Calu3 (cell line): ENCODE measurements at regions not wholly inside any gene's neighbourhood (a gene's known extent, or its start where the extent isn't known, plus 50 kb on each side); places are given as distances from the start of the nearest gene placed in this dataset.

ENCODE experiments used
- BruUV-seq: library from RNA; stranded (reverse); fragments of 400-500 nt; replicated peaks from 2 replicates; lab custom pipeline; 2021; lab: Mats Ljungman, UMichigan
- CTCF ChIA-PET: fragments of 300-600 bp; sonication (Branson Sonifier 250); formaldehyde crosslinking; loops from one replicate; lab custom pipeline; 2022; ENCODE audit warnings: antibody characterized with exemption; lab: Charles Lee
- DNase-seq: peaks from one replicate; pipeline ENCODE4 v3.0.0; 2022
- H3K27ac Mint-ChIP-seq: one replicate; pipeline ENCODE4 v1.8.0; 2022; ENCODE audit warnings: mixed read lengths; ENCODE audit not compliant: unreplicated experiment
- H3K27me3 Mint-ChIP-seq: one replicate; pipeline ENCODE4 v1.8.0; 2022; ENCODE audit warnings: mixed read lengths; ENCODE audit not compliant: unreplicated experiment
- H3K36me3 Mint-ChIP-seq: one replicate; pipeline ENCODE4 v1.8.0; 2022; ENCODE audit warnings: mild to moderate bottlenecking, moderate library complexity, mixed read lengths; ENCODE audit not compliant: insufficient read depth, unreplicated experiment
- H3K4me1 Mint-ChIP-seq: one replicate; pipeline ENCODE4 v1.8.0; 2022; ENCODE audit warnings: mild to moderate bottlenecking, low read depth, mixed read lengths; ENCODE audit not compliant: unreplicated experiment
- H3K4me3 Mint-ChIP-seq: one replicate; pipeline ENCODE4 v1.8.0; 2022; ENCODE audit warnings: mild to moderate bottlenecking, low read depth, moderate library complexity, mixed read lengths; ENCODE audit not compliant: unreplicated experiment
- H3K9me3 Mint-ChIP-seq: one replicate; pipeline ENCODE4 v1.8.0; 2022; ENCODE audit warnings: low read depth, mixed read lengths; ENCODE audit not compliant: unreplicated experiment
- intact Hi-C: fragments of 100-400 bp; cut with micrococcal nuclease; formaldehyde crosslinking; loops from one replicate; pipeline ENCODE4 v1.10.0; 2022; ENCODE audit not compliant: unreplicated experiment
- TF ChIP-seq, protein P1 (sequence below): fragments of 200-600 bp; IDR thresholded peaks from one replicate; pipeline ENCODE4 v1.8.0; 2022; ENCODE audit warnings: antibody characterized with exemption; ENCODE audit not compliant: unreplicated experiment

DNA sequence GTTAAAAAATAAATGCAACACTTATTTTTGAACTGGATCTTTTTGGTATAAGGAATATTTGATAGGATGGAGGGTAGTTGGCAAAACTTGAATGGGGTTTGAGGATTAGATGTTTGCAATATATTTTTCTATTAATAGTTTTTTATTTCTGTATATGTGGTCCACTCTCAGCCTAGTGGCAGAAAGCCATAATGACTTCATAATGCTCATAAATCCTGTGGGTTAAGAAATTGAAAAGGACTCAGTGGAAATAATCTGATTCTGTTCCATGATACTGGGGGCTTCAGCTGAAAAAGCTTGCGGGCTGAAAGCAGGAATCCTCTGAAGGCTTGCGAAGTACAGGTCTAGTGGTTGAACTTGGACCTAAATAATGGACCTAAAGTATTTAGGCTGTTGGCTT lies 1028.6 kb upstream of the PRMT6 start:
- no peak overlapping the region for H3K4me3 Mint-ChIP-seq
- CTCF ChIA-PET = no interaction called here
- BruUV-seq = no TSS peak

DNA sequence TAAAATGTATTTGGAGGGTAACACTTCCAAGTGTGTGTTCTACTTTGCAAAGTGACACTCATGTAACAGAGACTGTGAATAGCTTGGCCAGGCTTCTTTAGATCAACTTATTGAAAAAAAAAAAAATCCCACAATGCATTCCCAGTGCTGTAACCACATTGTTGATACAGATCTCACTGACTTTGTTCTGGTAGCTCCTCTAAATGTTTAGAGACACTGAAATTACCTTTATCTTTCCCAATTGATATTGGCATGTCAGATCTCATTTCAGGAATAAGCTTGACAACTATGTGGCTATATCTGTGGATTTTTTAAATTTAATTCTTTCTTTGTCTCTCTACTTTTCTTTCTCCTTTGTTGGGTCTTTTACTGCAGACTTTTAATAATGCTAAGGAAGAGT lies 1018.9 kb upstream of the PRMT6 start:
- H3K4me1 Mint-ChIP-seq = no peaks in the 10 kb centered on the region
- intact Hi-C loops = no loop called here
- no peak overlapping the region for H3K4me3 Mint-ChIP-seq
- CTCF ChIA-PET = no interaction called here
- H3K9me3 Mint-ChIP-seq = peaks cover 4% of the 10 kb centered on the region
- TF ChIP-seq, protein P1, sequence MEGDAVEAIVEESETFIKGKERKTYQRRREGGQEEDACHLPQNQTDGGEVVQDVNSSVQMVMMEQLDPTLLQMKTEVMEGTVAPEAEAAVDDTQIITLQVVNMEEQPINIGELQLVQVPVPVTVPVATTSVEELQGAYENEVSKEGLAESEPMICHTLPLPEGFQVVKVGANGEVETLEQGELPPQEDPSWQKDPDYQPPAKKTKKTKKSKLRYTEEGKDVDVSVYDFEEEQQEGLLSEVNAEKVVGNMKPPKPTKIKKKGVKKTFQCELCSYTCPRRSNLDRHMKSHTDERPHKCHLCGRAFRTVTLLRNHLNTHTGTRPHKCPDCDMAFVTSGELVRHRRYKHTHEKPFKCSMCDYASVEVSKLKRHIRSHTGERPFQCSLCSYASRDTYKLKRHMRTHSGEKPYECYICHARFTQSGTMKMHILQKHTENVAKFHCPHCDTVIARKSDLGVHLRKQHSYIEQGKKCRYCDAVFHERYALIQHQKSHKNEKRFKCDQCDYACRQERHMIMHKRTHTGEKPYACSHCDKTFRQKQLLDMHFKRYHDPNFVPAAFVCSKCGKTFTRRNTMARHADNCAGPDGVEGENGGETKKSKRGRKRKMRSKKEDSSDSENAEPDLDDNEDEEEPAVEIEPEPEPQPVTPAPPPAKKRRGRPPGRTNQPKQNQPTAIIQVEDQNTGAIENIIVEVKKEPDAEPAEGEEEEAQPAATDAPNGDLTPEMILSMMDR = no peak
- H3K27ac Mint-ChIP-seq = no peak overlapping the region
- DNase-seq = no peak
- H3K27me3 Mint-ChIP-seq = no peaks in the 10 kb centered on the region
- no TSS peak for BruUV-seq
- H3K36me3 Mint-ChIP-seq = no peaks in the 10 kb centered on the region

More for the DNA sequence above, 1028.6 kb upstream of the PRMT6 start:
- H3K4me1 Mint-ChIP-seq = no peaks in the 10 kb centered on the region
- H3K36me3 Mint-ChIP-seq = no peaks in the 10 kb centered on the region
- no peaks in the 10 kb centered on the region for H3K9me3 Mint-ChIP-seq
- intact Hi-C loops = no loop called here
- H3K27me3 Mint-ChIP-seq = no peaks in the 10 kb centered on the region
- no peak for DNase-seq
- TF ChIP-seq, protein P1 = no peak
- no peak overlapping the region for H3K27ac Mint-ChIP-seq

DNA sequence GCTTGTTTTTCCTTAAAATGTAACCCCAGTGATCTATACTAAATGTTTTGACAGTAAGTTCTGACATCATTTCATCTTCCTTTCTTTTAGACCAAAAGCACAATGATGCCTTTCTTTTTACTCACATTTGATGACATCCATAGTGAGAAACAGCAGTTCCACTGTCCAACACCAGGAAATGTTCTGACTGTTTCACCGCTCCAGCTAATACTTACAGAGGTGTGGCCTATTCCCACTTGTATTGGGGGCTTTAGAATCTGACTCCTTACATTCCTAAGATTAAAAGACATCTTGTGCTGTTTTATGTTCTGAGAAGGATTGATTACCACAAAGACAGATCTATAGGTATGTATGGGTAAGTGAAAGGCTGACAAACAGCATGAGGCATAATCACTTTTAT lies 1018.2 kb upstream of the PRMT6 start:
- DNase-seq = no peak
- BruUV-seq = no TSS peak
- intact Hi-C loops = no loop called here
- no peaks in the 10 kb centered on the region for H3K4me1 Mint-ChIP-seq
- CTCF ChIA-PET = no interaction called here
- H3K27ac Mint-ChIP-seq = no peak overlapping the region
- no peaks in the 10 kb centered on the region for H3K36me3 Mint-ChIP-seq
- H3K27me3 Mint-ChIP-seq = no peaks in the 10 kb centered on the region
- H3K4me3 Mint-ChIP-seq = no peak overlapping the region
- H3K9me3 Mint-ChIP-seq = peaks cover 8% of the 10 kb centered on the region
- TF ChIP-seq, protein P1 = no peak

DNA sequence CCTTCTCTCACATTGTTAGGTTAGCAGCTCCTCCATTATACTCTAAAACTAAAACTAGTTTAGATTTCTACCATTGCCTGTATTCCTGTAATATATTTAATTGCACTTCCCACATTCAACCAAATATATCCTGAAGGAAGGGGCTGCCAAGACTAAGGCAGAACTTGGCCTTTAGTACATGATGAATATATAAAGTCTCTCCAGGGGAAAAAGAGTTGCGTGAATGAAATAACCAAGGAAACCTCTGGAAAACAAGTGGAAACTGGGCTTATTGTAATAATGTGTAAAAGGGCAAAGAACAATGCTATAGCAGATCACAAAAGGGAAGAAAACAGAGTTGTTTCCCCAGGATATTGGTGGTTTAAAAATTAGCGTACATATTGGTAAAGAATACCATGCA lies 1012.5 kb upstream of the PRMT6 start:
- DNase-seq = no peak
- CTCF ChIA-PET = no interaction called here
- Mint-ChIP-seq H3K9me3 (peaks cover 13% of the 10 kb centered on the region), H3K27me3 (no peaks in the 10 kb centered on the region), H3K4me1 (no peaks in the 10 kb centered on the region), H3K36me3 (no peaks in the 10 kb centered on the region), H3K4me3 (no peak overlapping the region), H3K27ac (no peak overlapping the region)
- TF ChIP-seq, protein P1 = no peak
- no TSS peak for BruUV-seq
- intact Hi-C loops = no loop called here

DNA sequence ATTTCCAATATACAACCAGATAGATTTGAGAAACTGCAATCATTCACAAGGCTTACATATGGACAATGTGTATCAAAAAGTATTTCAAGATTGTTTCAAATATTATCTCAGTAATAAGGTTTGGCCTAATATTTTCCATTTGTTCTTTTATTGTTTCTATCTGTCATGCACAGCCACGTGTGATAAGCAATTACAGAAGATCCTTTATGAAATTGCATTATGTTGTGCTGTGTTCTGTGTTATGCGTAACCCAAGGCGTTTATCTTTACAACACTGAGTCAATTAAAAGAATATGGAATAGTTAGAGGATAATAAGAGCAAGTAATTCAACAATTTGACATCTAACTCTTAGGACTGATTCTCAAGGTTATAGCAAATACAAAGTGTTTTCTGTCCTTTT lies 1009.3 kb upstream of the PRMT6 start:
- no peaks in the 10 kb centered on the region for H3K27me3 Mint-ChIP-seq
- no TSS peak for BruUV-seq
- H3K4me3 Mint-ChIP-seq = no peak overlapping the region
- DNase-seq = no peak
- H3K4me1 Mint-ChIP-seq = no peaks in the 10 kb centered on the region
- intact Hi-C loops = no loop called here
- CTCF ChIA-PET = no interaction called here
- H3K27ac Mint-ChIP-seq = no peak overlapping the region
- H3K9me3 Mint-ChIP-seq = peaks cover 15% of the 10 kb centered on the region
- TF ChIP-seq, protein P1 = no peak
- H3K36me3 Mint-ChIP-seq = no peaks in the 10 kb centered on the region
